Spleen (tissue), 11 donors: ENCODE measurements at regions not wholly inside any gene's neighbourhood (a gene's known extent, or its start where the extent isn't known, plus 50 kb on each side); places are given as distances from the start of the nearest gene placed in this dataset.

Experiments used
- DNase-seq: peaks from one replicate; pipeline ENCODE4 v3.0.0-alpha.2; 2020
- H3K27ac ChIP-seq, 8 donors: fragments of 200-600 bp; sonication (generic) in 7 of 8; 1 replicate in 4 of 8; 2 replicates in 4 of 8; pipeline versions ENCODE4 v1.5.0 to v1.8.0; 2016 to 2021; ENCODE audit warnings: inconsistent platforms in 4 of 8, mild to moderate bottlenecking in 4 of 8, moderate library complexity in 1 of 8
- H3K27me3 ChIP-seq, 7 donors: fragments of 200-600 bp; sonication (generic) in 6 of 7; replicated peaks in 1 of 7; 1 replicate in 4 of 7; 2 replicates in 3 of 7; pipeline versions ENCODE4 v1.5.0 to v1.8.0; 2016 to 2021; ENCODE audit warnings: inconsistent platforms in 3 of 7, mild to moderate bottlenecking in 1 of 7
- H3K36me3 ChIP-seq, 6 donors: fragments of 200-600 bp; sonication (generic) in 5 of 6; 1 replicate in 4 of 6; 2 replicates in 2 of 6; pipeline versions ENCODE4 v1.5.0 to v1.8.0; 2016 to 2021; ENCODE audit warnings: inconsistent platforms in 2 of 6
- H3K4me1 ChIP-seq, 6 donors: fragments of 200-600 bp; sonication (generic) in 5 of 6; 1 replicate in 3 of 6; 2 replicates in 3 of 6; pipeline versions ENCODE4 v1.5.0 to v1.8.0; 2016 to 2021; ENCODE audit warnings: inconsistent platforms in 3 of 6
- H3K4me3 ChIP-seq, 8 donors: fragments of 200-600 bp; sonication (generic) in 7 of 8; 1 replicate in 4 of 8; 2 replicates in 4 of 8; pipeline versions ENCODE4 v1.5.0 to v1.8.0; 2016 to 2021; ENCODE audit warnings: inconsistent platforms in 4 of 8, mild to moderate bottlenecking in 4 of 8, moderate library complexity in 2 of 8
- H3K9me3 ChIP-seq, 8 donors: fragments of 200-600 bp; sonication (generic) in 7 of 8; 1 replicate in 4 of 8; 2 replicates in 4 of 8; pipeline versions ENCODE4 v1.5.0 to v1.8.0; 2016 to 2021; ENCODE audit warnings: inconsistent platforms in 4 of 8
- POLR2A ChIP-seq, 3 donors: fragments of 450-650 bp; IDR thresholded peaks; one replicate each; pipeline ENCODE4 v1.5.1; 2017; ENCODE audit warnings: antibody characterized with exemption in 3 of 3, mild to moderate bottlenecking in 1 of 3
- POLR2AphosphoS5 ChIP-seq, 3 donors: sonication (generic); formaldehyde crosslinking; IDR thresholded peaks; one replicate each; pipeline ENCODE4 v1.5.1; 2017; ENCODE audit warnings: antibody characterized with exemption in 3 of 3
- WGBS, 5 donors: extraction: QIAGEN DNeasy Blood & Tissue Kit in 3 of 5; methylation state at CpG; one replicate each; pipeline versions ENCODE4 v1.1.5 to v1.1.7; 2013 to 2018; 5-methylcytosine and 5-hydroxymethylcytosine counted together
- intact Hi-C: fragments of 100-400 bp; cut with DNase I; formaldehyde crosslinking; loops from one replicate; pipeline ENCODE4 v1.15.0; 2023; ENCODE audit warnings: low total_unique reads
- TF ChIP-seq, protein P1 (sequence below), 11 experiments: fragments of 200-600 bp in 7 of 11; fragments of 450-650 bp in 4 of 11; sonication (generic) in 4 of 11; IDR thresholded peaks in 8 of 11; conservative IDR thresholded peaks in 3 of 11; 1 replicate in 7 of 11; 2 replicates in 4 of 11; pipeline versions ENCODE4 v1.4.0 to v1.8.0; 2016 to 2021; ENCODE audit warnings: antibody characterized with exemption in 11 of 11, inconsistent platforms in 4 of 11, mild to moderate bottlenecking in 1 of 11
- donor health status: healthy with polysubstance abuse.
- donor health status: DM: no; HTN: no; CAD: no; lungs with moderate emphysema.
- donor health status: DM: no; HTN: no; CAD: no.
- donor health status: Bipolar disorder and iron deficiency.
- donor health status: healthy.
- donor health status: DM: no; HTN: no; CAD: no.
- donor health status: DM: yes; HTN: yes; CAD: no.

DNA sequence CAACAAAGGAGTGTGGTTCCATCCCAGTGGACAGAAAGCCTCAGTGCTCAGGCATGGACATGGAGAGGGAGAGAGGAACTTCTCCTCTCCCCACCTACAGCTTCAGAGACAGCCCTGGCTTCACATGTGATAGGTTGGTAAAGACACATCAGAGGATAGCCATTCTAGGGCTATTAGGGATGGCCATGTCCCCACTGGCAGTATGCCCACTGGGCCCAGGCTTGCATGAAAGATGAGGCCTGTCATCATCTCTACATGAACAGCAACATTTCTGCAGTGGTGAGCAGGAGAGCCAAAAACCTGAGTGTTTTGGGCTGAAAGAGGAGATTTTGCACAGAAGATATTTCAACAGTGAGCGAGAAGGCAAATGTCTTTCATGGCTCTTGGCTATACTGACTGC lies 517.2 kb downstream of the NR4A2 start:
- no peak overlapping the region for H3K27ac ChIP-seq
- peaks cover 0 to 23% (median 13%) of the 10 kb centered on the region in 8 donors for H3K9me3 ChIP-seq
- no peaks in the 10 kb centered on the region for H3K27me3 ChIP-seq
- H3K36me3 ChIP-seq = no peaks in the 10 kb centered on the region
- TF ChIP-seq POLR2AphosphoS5 (IDR thresholded peaks at IDR 0.05) (no peak), POLR2A (IDR thresholded peaks at IDR 0.05) (no peak)
- TF ChIP-seq, protein P1, sequence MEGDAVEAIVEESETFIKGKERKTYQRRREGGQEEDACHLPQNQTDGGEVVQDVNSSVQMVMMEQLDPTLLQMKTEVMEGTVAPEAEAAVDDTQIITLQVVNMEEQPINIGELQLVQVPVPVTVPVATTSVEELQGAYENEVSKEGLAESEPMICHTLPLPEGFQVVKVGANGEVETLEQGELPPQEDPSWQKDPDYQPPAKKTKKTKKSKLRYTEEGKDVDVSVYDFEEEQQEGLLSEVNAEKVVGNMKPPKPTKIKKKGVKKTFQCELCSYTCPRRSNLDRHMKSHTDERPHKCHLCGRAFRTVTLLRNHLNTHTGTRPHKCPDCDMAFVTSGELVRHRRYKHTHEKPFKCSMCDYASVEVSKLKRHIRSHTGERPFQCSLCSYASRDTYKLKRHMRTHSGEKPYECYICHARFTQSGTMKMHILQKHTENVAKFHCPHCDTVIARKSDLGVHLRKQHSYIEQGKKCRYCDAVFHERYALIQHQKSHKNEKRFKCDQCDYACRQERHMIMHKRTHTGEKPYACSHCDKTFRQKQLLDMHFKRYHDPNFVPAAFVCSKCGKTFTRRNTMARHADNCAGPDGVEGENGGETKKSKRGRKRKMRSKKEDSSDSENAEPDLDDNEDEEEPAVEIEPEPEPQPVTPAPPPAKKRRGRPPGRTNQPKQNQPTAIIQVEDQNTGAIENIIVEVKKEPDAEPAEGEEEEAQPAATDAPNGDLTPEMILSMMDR (IDR thresholded peaks at IDR 0.05 in 8 of 11, conservative IDR thresholded peaks at IDR 0.05 in 3 of 11) = no peak
- WGBS, 5 donors = 72 to 88% (median 77%) methylated on average over 1 of the region's 1 CpG
- H3K4me3 ChIP-seq = no peak overlapping the region
- intact Hi-C loops = no loop called here
- DNase-seq = no peak
- no peaks in the 10 kb centered on the region for H3K4me1 ChIP-seq

DNA sequence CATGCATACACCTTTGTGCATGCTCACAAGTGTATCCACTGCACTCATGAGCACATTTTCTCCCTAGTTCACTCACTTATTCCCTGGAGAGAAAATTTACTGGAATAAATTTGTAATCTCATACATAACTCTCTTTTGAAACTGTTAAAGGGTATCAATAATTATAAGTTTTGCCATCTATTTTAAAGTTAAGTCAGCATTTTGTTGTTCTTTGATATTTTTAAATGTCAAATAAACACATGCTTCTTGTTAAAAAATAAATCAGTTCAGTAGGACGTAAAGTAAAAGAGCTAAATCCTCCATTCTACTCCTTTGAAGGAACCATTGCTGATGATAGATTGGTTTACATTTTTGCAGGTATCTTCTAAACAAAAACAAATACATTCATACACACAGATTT lies 522.1 kb downstream of the NR4A2 start:
- Histone ChIP-seq H3K4me3 (no peak overlapping the region), H3K27ac (no peak overlapping the region), H3K9me3 (no peaks in the 10 kb centered on the region), H3K27me3 (no peaks in the 10 kb centered on the region), H3K36me3 (no peaks in the 10 kb centered on the region), H3K4me1 (no peaks in the 10 kb centered on the region)
- WGBS, 5 donors = 65 to 83% (median 74%) methylated on average over 1 of the region's 1 CpG
- no peak for DNase-seq
- intact Hi-C loops = no loop called here
- TF ChIP-seq, protein P1 (IDR thresholded peaks at IDR 0.05 in 8 of 11, conservative IDR thresholded peaks at IDR 0.05 in 3 of 11) = no peak
- TF ChIP-seq POLR2AphosphoS5 (IDR thresholded peaks at IDR 0.05) = no peak

DNA sequence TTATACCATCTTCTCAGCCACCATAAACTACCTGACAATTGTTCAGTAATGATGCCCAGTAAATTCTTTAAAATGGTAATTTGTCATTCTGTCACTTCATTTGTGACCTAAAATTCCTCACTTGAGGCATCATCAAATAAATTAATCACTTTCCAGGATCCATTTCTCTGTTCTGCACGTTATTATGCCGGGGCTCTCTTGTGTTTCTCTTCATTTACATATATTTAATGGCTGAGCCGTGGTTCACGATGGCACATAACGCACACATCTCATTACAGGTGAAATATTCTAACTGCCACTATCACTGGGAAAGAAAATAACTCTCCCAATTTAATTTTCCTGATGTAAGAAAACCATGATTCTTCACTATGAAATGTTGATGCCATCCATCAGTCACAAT lies 529.6 kb downstream of the NR4A2 start:
- 74 to 84% (median 78%) methylated on average over 5 of the region's 5 CpGs for WGBS, 5 donors
- TF ChIP-seq POLR2A (IDR thresholded peaks at IDR 0.05) (no peak), POLR2AphosphoS5 (IDR thresholded peaks at IDR 0.05) (no peak)
- TF ChIP-seq, protein P1 (IDR thresholded peaks at IDR 0.05 in 8 of 11, conservative IDR thresholded peaks at IDR 0.05 in 3 of 11) = no peak

DNA sequence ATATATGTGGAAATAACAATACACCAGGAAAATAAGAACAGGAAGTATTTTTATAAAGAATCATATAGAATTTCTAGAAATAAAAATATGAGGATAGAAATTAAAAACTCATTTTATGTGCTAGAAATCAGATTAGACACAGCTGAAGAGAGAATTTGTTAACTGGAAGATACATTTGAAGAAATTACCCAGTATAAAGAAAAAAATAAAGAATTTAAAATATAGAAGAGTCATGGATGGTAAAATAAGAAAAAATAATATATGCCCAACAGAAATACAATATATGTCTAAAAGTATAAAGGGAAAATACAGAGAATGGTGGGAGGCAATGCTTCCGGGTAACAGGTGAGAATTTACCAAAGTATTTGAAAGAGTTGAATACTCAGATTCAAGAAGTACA lies 539.9 kb downstream of the NR4A2 start:
- H3K36me3 ChIP-seq = no peaks in the 10 kb centered on the region
- WGBS, 5 donors = 73 to 96% (median 94%) methylated on average over 1 of the region's 1 CpG
- no peaks in the 10 kb centered on the region for H3K4me1 ChIP-seq
- no peaks in the 10 kb centered on the region for H3K27me3 ChIP-seq
- H3K4me3 ChIP-seq = no peak overlapping the region
- intact Hi-C loops = no loop called here
- peaks cover 0 to 57% (median 50%) of the 10 kb centered on the region in 8 donors for H3K9me3 ChIP-seq
- H3K27ac ChIP-seq = no peak overlapping the region
- TF ChIP-seq POLR2AphosphoS5 (IDR thresholded peaks at IDR 0.05) = no peak
- TF ChIP-seq POLR2A (IDR thresholded peaks at IDR 0.05) = no peak
- TF ChIP-seq, protein P1 (IDR thresholded peaks at IDR 0.05 in 8 of 11, conservative IDR thresholded peaks at IDR 0.05 in 3 of 11) = no peak
- DNase-seq = no peak

More for the DNA sequence above, 529.6 kb downstream of the NR4A2 start:
- Histone ChIP-seq H3K4me1 (no peaks in the 10 kb centered on the region), H3K27me3 (no peaks in the 10 kb centered on the region), H3K9me3 (no peaks in the 10 kb centered on the region), H3K36me3 (no peaks in the 10 kb centered on the region), H3K27ac (no peak overlapping the region), H3K4me3 (no peak overlapping the region)
- DNase-seq = no peak
- intact Hi-C loops = no loop called here
